ENCODE measurements at regions not wholly inside any gene's neighbourhood (a gene's known extent, or its start where the extent isn't known, plus 50 kb on each side); places are given as distances from the start of the nearest gene placed in this dataset.

GRCh38 chr6:168981187-168981586, 272.5 kb downstream of the THBS2 start:
- POLR2A ChIA-PET (ENCODE audit: low non-redundant PET) = no interaction called here
- H3K27ac ChIP-seq = no peak overlapping the region
- TF ChIP-seq, protein P1, sequence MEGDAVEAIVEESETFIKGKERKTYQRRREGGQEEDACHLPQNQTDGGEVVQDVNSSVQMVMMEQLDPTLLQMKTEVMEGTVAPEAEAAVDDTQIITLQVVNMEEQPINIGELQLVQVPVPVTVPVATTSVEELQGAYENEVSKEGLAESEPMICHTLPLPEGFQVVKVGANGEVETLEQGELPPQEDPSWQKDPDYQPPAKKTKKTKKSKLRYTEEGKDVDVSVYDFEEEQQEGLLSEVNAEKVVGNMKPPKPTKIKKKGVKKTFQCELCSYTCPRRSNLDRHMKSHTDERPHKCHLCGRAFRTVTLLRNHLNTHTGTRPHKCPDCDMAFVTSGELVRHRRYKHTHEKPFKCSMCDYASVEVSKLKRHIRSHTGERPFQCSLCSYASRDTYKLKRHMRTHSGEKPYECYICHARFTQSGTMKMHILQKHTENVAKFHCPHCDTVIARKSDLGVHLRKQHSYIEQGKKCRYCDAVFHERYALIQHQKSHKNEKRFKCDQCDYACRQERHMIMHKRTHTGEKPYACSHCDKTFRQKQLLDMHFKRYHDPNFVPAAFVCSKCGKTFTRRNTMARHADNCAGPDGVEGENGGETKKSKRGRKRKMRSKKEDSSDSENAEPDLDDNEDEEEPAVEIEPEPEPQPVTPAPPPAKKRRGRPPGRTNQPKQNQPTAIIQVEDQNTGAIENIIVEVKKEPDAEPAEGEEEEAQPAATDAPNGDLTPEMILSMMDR (conservative IDR thresholded peaks at IDR 0.05; ENCODE audit: low read depth) = no peak
- CTCF ChIA-PET = no interaction called here
- DNase-seq (ENCODE audit: low spot score) = no peak

- H3K27ac ChIP-seq = no peak overlapping the region
- TF ChIP-seq, protein P1 (conservative IDR thresholded peaks at IDR 0.05; ENCODE audit: low read depth) = no peak
- ChIA-PET CTCF (interaction anchor here (0.7 kb wide), 1 partner anchor 8 kb away, joined by 3 read pairs; no protein-coding TSS in a partner anchor), POLR2A (ENCODE audit: low non-redundant PET) (no interaction called here)
- no peak for DNase-seq (ENCODE audit: low spot score)
Measured at GRCh38 chr6:168979254-168979653, 274.4 kb downstream of the THBS2 start.

DNA sequence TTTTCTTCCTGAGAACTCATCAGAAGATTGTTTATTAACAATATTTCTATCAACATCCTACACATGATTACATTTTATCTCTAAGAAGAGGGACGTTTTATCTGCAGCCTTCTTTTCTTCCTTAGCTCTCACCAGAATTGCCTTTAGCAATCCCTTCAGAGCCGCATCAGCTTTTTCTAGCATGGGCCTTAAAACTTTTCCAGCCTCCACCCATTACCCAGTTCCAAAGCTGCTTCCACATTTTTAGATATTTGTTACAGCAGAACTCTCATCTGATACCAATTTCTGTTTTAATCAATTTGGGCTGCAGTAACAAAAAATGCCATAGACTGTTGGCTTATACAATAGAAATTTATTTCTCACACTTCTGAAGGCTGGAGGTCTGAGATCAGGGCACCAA, 281.5 kb downstream of the THBS2 start:
- H3K27ac ChIP-seq = no peak overlapping the region
- TF ChIP-seq, protein P1 (conservative IDR thresholded peaks at IDR 0.05; ENCODE audit: low read depth) = no peak
- ChIA-PET POLR2A (ENCODE audit: low non-redundant PET) (no interaction called here), CTCF (interaction anchor here (0.7 kb wide), 1 partner anchor 439 kb away, joined by 3 read pairs; no protein-coding TSS in a partner anchor)
- no peak for DNase-seq (ENCODE audit: low spot score)

DNA sequence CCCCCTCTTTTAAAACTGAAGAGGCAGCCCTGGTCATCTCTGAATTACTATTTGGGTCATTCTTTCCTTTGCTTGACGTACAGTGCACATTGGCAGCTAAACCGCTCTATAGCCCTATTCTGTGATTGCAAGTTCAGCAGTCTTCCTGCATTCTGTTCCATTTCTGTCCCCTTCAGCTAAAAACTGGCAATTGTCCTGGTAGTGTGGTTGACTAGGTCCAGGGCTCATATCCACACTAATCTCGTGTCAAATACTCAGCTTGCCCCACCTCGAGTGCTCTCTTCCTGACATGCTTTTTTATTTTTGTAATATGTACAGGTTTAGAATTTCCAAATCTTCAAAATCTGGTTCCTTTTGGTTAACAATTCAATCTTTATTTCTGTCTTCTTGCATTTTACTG, 282.1 kb downstream of the THBS2 start:
- H3K27ac ChIP-seq = no peak overlapping the region
- TF ChIP-seq, protein P1 (conservative IDR thresholded peaks at IDR 0.05; ENCODE audit: low read depth) = no peak
- ChIA-PET CTCF (interaction anchor here (0.6 to 0.7 kb wide), 2 partner anchors 15 to 440 kb away, joined by 3 read pairs; no protein-coding TSS in a partner anchor), POLR2A (ENCODE audit: low non-redundant PET) (no interaction called here)
- DNase-seq (ENCODE audit: low spot score) = no peak

GRCh38 chr6:168968801-168969200, 284.8 kb downstream of the THBS2 start:
- no peak overlapping the region for H3K27ac ChIP-seq
- POLR2A ChIA-PET (ENCODE audit: low non-redundant PET) = no interaction called here
- no peak for DNase-seq (ENCODE audit: low spot score)
- TF ChIP-seq, protein P1 (conservative IDR thresholded peaks at IDR 0.05; ENCODE audit: low read depth) = no peak
- CTCF ChIA-PET = no interaction called here

GRCh38 chr6:168968228-168968627, 285.4 kb downstream of the THBS2 start:
- no peak overlapping the region for H3K27ac ChIP-seq
- ChIA-PET POLR2A (ENCODE audit: low non-redundant PET) (no interaction called here), CTCF (no interaction called here)
- TF ChIP-seq, protein P1 (conservative IDR thresholded peaks at IDR 0.05; ENCODE audit: low read depth) = no peak
- DNase-seq (ENCODE audit: low spot score) = peak; percentile 35
